ENCODE measurements at regions not wholly inside any gene's neighbourhood (a gene's known extent, or its start where the extent isn't known, plus 50 kb on each side); places are given as distances from the start of the nearest gene placed in this dataset.
"Not testable (repeated sequence)": the region's sequence is repeated elsewhere in the genome, so short reads cannot be mapped to it uniquely, and the experiment has no call there.

- peak; percentile 57 for DNase-seq
- Histone ChIP-seq H3K4me1 (no peaks in the 10 kb centered on the region), H3K36me3 (no peaks in the 10 kb centered on the region), H3K27me3 (no peaks in the 10 kb centered on the region), H3K27ac (no peak overlapping the region), H3K9ac (ENCODE audit: low read depth in 2 of 2, low read length in 2 of 2) (no peak overlapping the region), H3K4me3 (no peak overlapping the region), H3K9me3 (no peaks in the 10 kb centered on the region)
- intact Hi-C loops (cut with DNase I) = no loop called here
- TF ChIP-seq CTCF (IDR thresholded peaks at IDR 0.05) = no peak
Observed at GRCh38 chr12:116673681-116674111, 64.2 kb downstream of the SPRING1 start.

- H3K27ac ChIP-seq = no peak overlapping the region
- DNase-seq = no peak
- H3K4me1 ChIP-seq = no peaks in the 10 kb centered on the region
- H3K36me3 ChIP-seq = no peaks in the 10 kb centered on the region
- no peak for TF ChIP-seq CTCF (IDR thresholded peaks at IDR 0.05)
- H3K27me3 ChIP-seq = no peaks in the 10 kb centered on the region
- H3K9ac ChIP-seq (ENCODE audit: low read depth in 2 of 2, low read length in 2 of 2) = no peak overlapping the region
- no peak overlapping the region for H3K4me3 ChIP-seq
- intact Hi-C loops (cut with DNase I) = no loop called here
- H3K9me3 ChIP-seq = no peaks in the 10 kb centered on the region
Observed at GRCh38 chr12:116672842-116673516, 64.9 kb downstream of the SPRING1 start.

- TF ChIP-seq CTCF (IDR thresholded peaks at IDR 0.05) = no peak
- Histone ChIP-seq H3K36me3 (no peaks in the 10 kb centered on the region), H3K4me1 (no peaks in the 10 kb centered on the region), H3K27ac (no peak overlapping the region), H3K27me3 (no peaks in the 10 kb centered on the region), H3K9ac (ENCODE audit: low read depth in 2 of 2, low read length in 2 of 2) (no peak overlapping the region), H3K9me3 (no peaks in the 10 kb centered on the region), H3K4me3 (no peak overlapping the region)
- no peak for DNase-seq
- intact Hi-C loops (cut with DNase I) = no loop called here
Observed at GRCh38 chr12:116672010-116672409, 65.9 kb downstream of the SPRING1 start.

GRCh38 chr12:116670859-116671258, 67.0 kb downstream of the SPRING1 start:
- DNase-seq = no peak
- intact Hi-C loops (cut with DNase I) = no loop called here
- Histone ChIP-seq H3K36me3 (no peaks in the 10 kb centered on the region), H3K9ac (ENCODE audit: low read depth in 2 of 2, low read length in 2 of 2) (no peak overlapping the region), H3K27me3 (no peaks in the 10 kb centered on the region), H3K4me1 (no peaks in the 10 kb centered on the region), H3K27ac (no peak overlapping the region), H3K4me3 (no peak overlapping the region), H3K9me3 (no peaks in the 10 kb centered on the region)
- no peak for TF ChIP-seq CTCF (IDR thresholded peaks at IDR 0.05)

- intact Hi-C loops (cut with DNase I) = no loop called here
- Histone ChIP-seq H3K4me1 (no peaks in the 10 kb centered on the region), H3K4me3 (no peak overlapping the region), H3K9ac (ENCODE audit: low read depth in 2 of 2, low read length in 2 of 2) (no peak overlapping the region), H3K27ac (no peak overlapping the region), H3K27me3 (no peaks in the 10 kb centered on the region), H3K9me3 (no peaks in the 10 kb centered on the region), H3K36me3 (no peaks in the 10 kb centered on the region)
- no peak for DNase-seq
- no peak for TF ChIP-seq CTCF (IDR thresholded peaks at IDR 0.05)
Observed at GRCh38 chr12:116667752-116668151, 70.1 kb downstream of the SPRING1 start.

- H3K27ac ChIP-seq; H3K9me3 ChIP-seq; H3K4me1 ChIP-seq; intact Hi-C loops (cut with DNase I); DNase-seq; H3K9ac ChIP-seq (ENCODE audit: low read depth in 2 of 2, low read length in 2 of 2); H3K4me3 ChIP-seq; H3K36me3 ChIP-seq; H3K27me3 ChIP-seq: not testable (repeated sequence)
Observed at GRCh38 chr12:116666829-116667228, 71.0 kb downstream of the SPRING1 start.
